NCI-H2029 (cell line): ENCODE measurements at regions not wholly inside any gene's neighbourhood (a gene's known extent, or its start where the extent isn't known, plus 50 kb on each side); places are given as distances from the start of the nearest gene placed in this dataset.

Source experiments
- DNase-seq: peaks from one replicate; lab custom pipeline; 2025; lab: John Stamatoyannopoulos, UW

GRCh38 chr1:43008115-43009060 is 49.7 kb upstream of the SLC2A1 start:
- DNase-seq = no peak
